ENCODE measurements at regions not wholly inside any gene's neighbourhood (a gene's known extent, or its start where the extent isn't known, plus 50 kb on each side); places are given as distances from the start of the nearest gene placed in this dataset.

DNA sequence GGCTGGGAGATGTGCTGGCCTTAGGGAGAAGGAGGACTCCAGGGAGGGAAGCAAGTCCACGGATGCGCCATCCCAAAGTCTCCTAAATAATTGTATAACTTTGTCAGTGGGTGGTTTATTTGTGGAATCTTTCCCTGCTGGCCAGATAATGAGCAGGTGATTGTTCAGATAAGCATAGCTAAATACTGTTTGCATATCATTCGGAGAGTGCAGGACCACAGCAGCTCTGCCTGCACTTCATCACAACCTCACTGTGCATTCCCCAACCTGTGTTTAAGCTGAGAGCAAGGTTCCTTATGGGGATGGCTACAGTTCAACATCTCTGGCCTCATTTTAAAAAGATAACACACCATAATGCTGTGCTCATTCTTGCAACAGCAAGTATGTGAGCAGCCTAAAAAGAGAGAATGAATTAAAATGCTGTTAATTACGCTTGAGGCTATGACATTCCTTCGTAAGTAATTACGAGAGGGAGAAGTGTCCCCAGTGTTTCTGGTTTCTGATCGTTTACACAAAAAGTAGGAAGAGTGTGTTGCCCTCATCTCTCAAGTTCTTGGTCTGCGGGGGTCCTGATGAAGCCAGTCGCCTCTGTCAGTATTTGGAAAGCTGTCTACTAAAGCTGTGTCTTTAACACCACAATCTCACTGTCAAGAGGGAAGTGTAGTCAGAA is 272.0 kb upstream of the RORA start:
- Mint-ChIP-seq H3K4me1 (ENCODE audit: low read depth) (no peaks in the 10 kb centered on the region), H3K27ac (no peak overlapping the region), H3K27me3 (peaks cover 18% of the 10 kb centered on the region), H3K4me3 (no peak overlapping the region), H3K36me3 (ENCODE audit: low read depth) (no peaks in the 10 kb centered on the region), H3K9me3 (no peaks in the 10 kb centered on the region)
- DNase-seq: no peak
- ChIA-PET POLR2A (interaction anchor here (1.0 kb wide), 1 partner anchor 30 kb away, joined by 3 read pairs; no protein-coding TSS in a partner anchor), CTCF (interaction anchor here (1.8 kb wide), 1 partner anchor 334 kb away, joined by 4 read pairs; no protein-coding TSS in a partner anchor)
- ATAC-seq: no peak
- intact Hi-C loops (cut with micrococcal nuclease): no loop called here
- TF ChIP-seq, protein P1, sequence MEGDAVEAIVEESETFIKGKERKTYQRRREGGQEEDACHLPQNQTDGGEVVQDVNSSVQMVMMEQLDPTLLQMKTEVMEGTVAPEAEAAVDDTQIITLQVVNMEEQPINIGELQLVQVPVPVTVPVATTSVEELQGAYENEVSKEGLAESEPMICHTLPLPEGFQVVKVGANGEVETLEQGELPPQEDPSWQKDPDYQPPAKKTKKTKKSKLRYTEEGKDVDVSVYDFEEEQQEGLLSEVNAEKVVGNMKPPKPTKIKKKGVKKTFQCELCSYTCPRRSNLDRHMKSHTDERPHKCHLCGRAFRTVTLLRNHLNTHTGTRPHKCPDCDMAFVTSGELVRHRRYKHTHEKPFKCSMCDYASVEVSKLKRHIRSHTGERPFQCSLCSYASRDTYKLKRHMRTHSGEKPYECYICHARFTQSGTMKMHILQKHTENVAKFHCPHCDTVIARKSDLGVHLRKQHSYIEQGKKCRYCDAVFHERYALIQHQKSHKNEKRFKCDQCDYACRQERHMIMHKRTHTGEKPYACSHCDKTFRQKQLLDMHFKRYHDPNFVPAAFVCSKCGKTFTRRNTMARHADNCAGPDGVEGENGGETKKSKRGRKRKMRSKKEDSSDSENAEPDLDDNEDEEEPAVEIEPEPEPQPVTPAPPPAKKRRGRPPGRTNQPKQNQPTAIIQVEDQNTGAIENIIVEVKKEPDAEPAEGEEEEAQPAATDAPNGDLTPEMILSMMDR (IDR thresholded peaks at IDR 0.05): no peak

DNA sequence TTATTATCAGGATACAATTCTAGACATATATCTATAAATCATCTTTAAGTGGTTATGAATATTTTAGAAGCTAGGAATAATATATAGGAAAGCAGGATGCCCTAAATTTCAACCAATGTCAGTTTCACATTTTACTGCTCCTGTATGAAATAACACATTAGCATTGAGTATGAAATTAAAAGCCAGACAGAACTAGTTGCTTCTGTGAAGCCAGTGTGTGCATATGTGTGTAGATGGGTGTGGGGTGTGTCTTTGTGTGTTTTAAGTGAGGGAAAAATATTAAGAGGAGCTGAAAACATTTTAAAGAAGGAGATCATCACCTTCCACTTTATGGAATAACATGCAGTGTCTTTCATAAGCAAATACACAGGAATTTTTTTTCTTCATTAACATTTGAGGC is 271.4 kb upstream of the RORA start:
- TF ChIP-seq, protein P1 (IDR thresholded peaks at IDR 0.05): no peak
- Mint-ChIP-seq H3K9me3 (no peaks in the 10 kb centered on the region), H3K36me3 (ENCODE audit: low read depth) (no peaks in the 10 kb centered on the region), H3K27me3 (peaks cover 18% of the 10 kb centered on the region), H3K27ac (no peak overlapping the region), H3K4me3 (no peak overlapping the region), H3K4me1 (ENCODE audit: low read depth) (no peaks in the 10 kb centered on the region)
- ATAC-seq: no peak
- DNase-seq: no peak
- CTCF ChIA-PET: interaction anchor here (1.8 kb wide), 1 partner anchor 335 kb away, joined by 4 read pairs; no protein-coding TSS in a partner anchor
- POLR2A ChIA-PET: no interaction called here
- intact Hi-C loops (cut with micrococcal nuclease): no loop called here

DNA sequence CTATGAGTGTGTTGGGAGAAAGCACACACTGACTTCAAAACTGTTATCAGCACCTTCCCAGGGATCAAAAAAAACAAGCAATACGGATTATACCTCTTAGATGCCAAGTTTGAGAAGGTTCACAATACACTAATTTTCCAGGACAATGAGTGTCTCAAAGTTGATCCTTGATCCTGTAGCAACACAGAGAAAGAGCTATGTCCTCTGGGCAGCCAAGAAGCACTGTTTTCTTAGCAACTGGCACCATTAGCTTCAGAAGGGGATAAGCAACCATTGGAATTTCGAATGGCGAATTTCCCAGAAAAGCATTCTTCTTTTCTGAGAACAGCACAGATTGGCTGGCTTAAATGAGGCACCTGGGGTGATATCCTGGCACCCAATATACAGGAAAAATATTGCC is 270.3 kb upstream of the RORA start:
- TF ChIP-seq, protein P1 (IDR thresholded peaks at IDR 0.05): no peak
- Mint-ChIP-seq H3K4me3 (no peak overlapping the region), H3K27me3 (peaks cover 19% of the 10 kb centered on the region), H3K4me1 (ENCODE audit: low read depth) (no peaks in the 10 kb centered on the region), H3K9me3 (no peaks in the 10 kb centered on the region), H3K27ac (no peak overlapping the region), H3K36me3 (ENCODE audit: low read depth) (no peaks in the 10 kb centered on the region)
- no peak for ATAC-seq
- CTCF ChIA-PET: no interaction called here
- intact Hi-C loops (cut with micrococcal nuclease): no loop called here
- no peak for DNase-seq
- POLR2A ChIA-PET: interaction anchor here (0.6 kb wide), 1 partner anchor 598 kb away, joined by 3 read pairs; no protein-coding TSS in a partner anchor

DNA sequence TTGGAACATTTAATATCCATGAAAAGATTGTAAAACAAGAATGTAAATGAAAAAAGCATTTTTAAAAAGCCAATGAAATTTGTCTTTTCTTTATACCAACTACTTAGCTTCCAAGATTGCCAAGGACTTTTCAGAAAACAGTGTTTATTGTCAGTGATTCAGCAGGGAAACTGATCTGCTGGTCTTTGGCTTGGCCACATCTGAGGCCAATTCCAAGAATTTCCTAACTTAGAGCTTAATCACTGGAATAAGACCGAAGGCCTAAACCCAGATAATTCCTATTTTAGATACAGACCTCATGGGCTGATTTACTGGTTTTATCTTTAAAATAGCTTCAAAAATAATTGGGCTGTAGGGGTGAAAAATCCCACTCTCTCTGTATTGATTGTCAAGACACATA is 260.5 kb upstream of the RORA start:
- intact Hi-C loops (cut with micrococcal nuclease): no loop called here
- no peak overlapping the region for H3K27ac Mint-ChIP-seq
- ATAC-seq: no peak

DNA sequence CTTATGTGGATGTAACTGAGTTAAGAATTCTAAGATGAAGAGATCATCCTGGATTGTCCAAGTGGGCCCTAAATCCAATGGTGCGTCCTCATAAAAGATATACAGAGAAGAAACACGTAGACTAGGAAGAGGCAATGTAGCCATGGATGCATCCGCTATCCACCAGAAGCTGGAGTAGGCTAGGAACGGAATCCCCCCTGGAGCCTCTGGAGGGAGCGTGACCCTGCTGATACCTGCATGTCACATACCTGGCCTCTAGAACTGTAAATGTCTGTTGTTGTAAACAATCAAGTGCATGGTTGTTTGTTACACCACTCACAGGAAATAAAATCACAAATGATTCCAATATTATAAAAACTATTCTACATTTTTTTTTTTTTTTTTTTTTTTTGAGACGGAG is 254.5 kb upstream of the RORA start:
- intact Hi-C loops (cut with micrococcal nuclease): no loop called here
- DNase-seq (no peak), ATAC-seq (no peak)
- no peaks in the 10 kb centered on the region for H3K9me3 Mint-ChIP-seq
- TF ChIP-seq, protein P1 (IDR thresholded peaks at IDR 0.05): no peak
- H3K4me1 Mint-ChIP-seq (ENCODE audit: low read depth): no peaks in the 10 kb centered on the region
- peaks cover 14% of the 10 kb centered on the region for H3K27me3 Mint-ChIP-seq
- H3K36me3 Mint-ChIP-seq (ENCODE audit: low read depth): no peaks in the 10 kb centered on the region
- no peak overlapping the region for H3K4me3 Mint-ChIP-seq
- ChIA-PET POLR2A (no interaction called here), CTCF (interaction anchor here (0.6 kb wide), 1 partner anchor 40 kb away, joined by 3 read pairs; no protein-coding TSS in a partner anchor)
- no peak overlapping the region for H3K27ac Mint-ChIP-seq

More for the DNA sequence above, 260.5 kb upstream of the RORA start:
- DNase-seq: no peak
- Mint-ChIP-seq H3K36me3 (ENCODE audit: low read depth) (no peaks in the 10 kb centered on the region), H3K9me3 (no peaks in the 10 kb centered on the region), H3K4me1 (ENCODE audit: low read depth) (no peaks in the 10 kb centered on the region), H3K27me3 (peaks cover 13% of the 10 kb centered on the region), H3K4me3 (no peak overlapping the region)
- TF ChIP-seq, protein P1 (IDR thresholded peaks at IDR 0.05): no peak
- ChIA-PET POLR2A (no interaction called here), CTCF (interaction anchor here (1.0 kb wide), 1 partner anchor 345 kb away, joined by 3 read pairs; no protein-coding TSS in a partner anchor)

Data from activated CD8-positive, alpha-beta T cell treated with anti-CD3 and anti-CD28 coated beads for 36 hours (primary cell).